HG03521 (cell line): ENCODE measurements at regions not wholly inside any gene's neighbourhood (a gene's known extent, or its start where the extent isn't known, plus 50 kb on each side); places are given as distances from the start of the nearest gene placed in this dataset.

Source experiments
- ATAC-seq: cut with Tn5 transposase; IDR thresholded peaks from one replicate; pipeline ENCODE4 v1.9.1; 2021; ENCODE audit warnings: mild to moderate bottlenecking, moderate library complexity; ENCODE audit not compliant: unreplicated experiment

DNA sequence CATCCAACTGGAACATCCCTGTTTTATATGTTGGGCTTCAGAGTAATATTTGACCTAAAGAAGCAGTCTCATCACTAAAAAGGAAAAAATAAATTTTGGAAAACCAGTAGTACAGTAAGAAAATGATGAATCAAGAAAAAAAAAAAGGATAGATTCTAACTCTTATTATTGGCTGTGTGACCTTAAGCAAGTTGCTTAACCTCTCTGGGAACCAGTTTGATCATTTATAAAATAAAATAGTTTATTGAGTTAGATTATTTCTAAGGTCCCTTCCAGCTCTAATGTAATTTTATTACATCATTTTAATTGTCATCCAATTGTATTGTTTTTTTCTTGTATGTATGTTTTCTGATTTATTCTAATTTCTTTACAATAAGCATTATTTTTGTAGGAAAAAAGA, 127.0 kb downstream of the PRELID2 start:
- ATAC-seq = no peak

DNA sequence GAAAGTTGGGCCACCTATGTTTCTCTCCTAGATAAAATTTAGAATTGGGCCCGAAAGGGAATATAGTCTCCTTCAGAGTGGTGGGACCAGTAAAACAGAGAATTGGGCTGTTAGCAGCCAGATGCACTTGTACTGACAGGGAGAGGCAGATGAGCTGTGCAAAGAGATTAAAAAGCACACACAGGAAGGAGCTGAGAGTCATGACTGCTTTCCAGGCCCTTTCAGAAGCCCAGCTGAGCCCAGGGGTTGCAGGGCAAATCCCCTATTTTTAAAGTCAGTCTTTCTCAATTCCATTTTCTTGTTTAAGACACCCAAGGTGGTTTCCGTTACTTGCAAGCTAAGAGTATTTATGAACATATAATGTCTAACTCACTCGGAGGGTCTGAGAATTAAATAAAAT, 130.4 kb downstream of the PRELID2 start:
- no peak for ATAC-seq

DNA sequence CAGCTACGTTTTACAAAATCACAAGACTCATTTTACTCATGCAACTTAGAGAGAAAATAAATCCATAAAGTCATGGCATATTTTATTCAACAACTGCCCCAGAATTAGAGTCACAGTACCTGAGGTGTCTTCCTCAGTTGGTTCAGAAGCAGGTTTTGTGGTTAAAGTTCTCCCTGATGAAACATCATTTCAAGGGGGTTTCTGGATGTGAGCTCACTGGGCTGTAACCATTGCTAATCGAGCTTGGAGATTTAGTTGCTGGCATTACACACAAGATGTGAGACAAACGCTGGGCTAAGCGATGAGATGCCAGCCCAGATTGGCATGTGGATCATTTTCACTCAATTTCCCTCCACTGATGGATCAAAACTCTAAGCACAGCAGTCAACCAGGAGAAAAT, 131.3 kb downstream of the PRELID2 start:
- ATAC-seq = no peak

DNA sequence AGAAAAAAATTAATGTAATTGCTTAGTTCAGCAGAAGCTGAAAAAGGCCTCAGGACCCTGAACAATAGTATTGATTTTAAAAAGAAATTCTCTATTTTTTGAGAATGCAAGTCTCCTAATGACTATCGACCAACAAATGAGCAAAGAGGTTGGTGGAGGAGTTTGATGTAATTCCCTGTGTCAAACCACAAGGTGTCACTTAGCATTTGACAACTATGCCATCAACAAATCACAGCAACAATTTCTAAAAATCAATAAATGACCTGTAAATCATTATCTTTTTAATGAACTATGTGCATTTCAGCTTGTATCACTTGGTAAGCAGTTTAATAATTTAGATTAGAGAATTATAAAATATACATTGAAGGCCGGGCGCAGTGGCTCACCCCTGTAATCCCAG, 133.7 kb downstream of the PRELID2 start:
- ATAC-seq = no peak

DNA sequence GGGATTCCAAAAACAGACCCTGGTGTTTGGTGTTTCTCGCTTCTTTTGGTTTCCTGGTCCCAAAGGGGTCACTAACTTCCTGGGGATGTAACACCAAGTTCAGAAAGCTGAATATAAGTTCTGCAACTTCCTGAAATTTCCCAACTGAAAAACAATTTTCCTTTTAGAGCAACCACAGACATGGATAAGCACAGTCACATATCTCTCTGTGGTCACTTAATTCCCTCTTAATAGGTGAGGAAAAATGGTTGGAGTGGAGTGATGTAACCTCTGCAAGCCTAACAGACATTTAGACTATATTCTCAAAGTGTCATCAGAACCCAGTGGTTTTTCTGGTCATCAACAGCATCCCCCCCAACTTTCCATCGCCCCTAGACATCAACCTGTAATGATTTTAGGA, 135.3 kb downstream of the PRELID2 start:
- no peak for ATAC-seq

DNA sequence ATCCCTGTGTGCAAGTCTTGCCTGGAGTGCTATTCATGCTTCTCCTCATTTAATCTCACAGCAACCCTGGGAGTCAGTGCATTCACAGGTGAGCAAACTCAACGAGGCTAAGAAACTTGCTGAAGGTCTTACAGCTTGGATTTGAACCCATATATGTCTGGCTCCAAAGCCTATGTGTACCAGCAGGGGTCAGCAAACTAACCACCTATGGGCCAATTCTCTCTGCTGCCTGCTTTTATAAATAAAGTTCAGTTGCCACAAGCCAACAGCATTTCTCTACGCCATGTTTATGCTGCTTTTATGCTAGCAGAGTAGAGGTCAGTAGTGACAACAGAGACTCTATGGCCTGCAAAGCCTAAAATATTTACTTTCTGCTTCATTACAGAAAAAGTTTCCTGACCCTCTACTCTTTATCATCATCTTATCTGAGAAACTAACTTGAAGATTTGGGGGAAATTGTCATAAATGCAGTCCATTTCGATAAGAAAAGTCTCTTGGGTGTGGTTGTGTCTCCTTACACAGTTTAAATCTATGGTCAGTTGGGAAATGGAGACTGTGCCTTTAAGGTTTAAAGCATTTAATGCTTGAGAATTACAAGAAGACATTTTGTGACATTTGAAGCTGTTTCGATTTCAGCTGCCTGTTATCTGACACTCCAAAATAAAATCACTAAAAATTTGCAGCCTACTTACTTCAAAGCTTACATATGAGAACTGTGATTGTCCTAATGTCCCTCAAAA, 137.7 kb downstream of the PRELID2 start:
- peak; percentile 82 for ATAC-seq

DNA sequence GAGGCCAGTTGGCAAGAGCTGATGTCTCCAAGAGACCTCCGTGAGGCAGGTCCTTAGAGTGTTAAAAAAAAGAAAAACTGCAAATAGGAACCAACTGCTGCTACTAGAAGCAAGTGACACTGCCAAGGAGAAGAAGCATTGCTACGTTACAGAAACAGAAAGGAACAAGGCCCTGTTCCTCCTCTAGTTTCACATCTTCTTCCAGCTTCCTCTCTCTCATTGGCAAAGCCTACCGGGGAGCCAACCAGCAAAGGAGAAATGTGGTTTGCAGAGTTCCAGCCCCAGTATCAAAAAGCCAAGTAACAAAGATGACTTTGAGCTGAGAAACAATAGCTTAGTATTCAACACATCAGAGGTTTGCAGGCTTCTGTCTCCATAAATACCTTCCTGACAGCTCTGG, 145.9 kb downstream of the PRELID2 start:
- ATAC-seq = peak; percentile 54

DNA sequence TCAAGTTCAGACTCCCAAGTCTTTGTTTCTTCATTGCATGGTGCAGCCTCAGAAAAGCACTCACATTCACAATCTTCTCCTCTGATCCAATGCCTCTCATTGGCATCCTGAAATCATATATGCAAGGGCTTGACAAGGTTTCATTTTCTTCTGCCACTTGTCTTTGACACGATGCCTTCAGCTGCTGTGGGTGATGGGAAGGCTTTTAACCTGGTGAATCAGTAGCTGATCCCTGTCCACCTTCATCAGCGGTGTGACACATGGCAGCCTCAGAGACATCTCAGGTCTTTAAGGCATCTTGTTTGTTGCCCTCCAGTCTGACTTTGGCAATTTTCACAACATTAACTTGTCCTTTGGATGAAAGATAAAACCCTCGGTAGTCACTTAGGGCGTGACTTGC, 147.2 kb downstream of the PRELID2 start:
- ATAC-seq = no peak

DNA sequence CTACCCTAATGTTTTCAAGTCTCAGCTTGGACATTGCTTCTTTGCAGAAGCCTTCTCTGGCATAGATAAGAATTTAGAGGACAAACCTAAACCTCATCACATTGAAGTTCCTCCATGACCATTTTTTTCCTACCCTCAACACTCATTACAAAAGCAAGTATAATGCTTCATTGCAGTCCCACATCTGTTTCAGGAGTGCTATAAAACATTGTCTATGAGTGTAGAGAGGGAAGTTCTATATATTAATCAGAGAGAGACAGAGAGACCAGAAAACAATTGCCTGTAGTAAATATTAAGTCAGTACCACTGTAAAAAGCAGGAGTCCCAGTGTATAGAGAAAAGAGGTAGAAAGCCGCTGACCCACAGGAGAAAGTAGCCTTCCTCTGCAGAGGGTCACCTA, 149.7 kb downstream of the PRELID2 start:
- no peak for ATAC-seq

DNA sequence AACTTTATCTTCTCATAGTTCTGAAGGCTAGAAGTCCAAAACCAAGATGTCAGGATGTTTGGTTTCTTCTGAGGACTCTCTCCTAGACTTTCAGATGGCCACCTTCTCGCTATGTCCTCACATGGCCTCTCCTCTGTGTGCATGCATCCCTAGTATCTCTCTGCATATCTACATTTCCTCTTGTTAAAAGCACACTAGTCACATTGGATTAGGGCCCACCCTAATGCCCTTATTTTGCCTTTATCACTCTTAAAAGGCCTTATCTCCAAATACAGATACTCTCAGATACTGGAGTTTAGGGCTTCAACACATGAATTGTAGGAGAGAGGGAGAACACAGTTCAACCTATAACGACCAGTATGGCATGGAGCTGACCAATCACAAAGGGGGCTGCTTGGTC, 151.7 kb downstream of the PRELID2 start:
- ATAC-seq = no peak

DNA sequence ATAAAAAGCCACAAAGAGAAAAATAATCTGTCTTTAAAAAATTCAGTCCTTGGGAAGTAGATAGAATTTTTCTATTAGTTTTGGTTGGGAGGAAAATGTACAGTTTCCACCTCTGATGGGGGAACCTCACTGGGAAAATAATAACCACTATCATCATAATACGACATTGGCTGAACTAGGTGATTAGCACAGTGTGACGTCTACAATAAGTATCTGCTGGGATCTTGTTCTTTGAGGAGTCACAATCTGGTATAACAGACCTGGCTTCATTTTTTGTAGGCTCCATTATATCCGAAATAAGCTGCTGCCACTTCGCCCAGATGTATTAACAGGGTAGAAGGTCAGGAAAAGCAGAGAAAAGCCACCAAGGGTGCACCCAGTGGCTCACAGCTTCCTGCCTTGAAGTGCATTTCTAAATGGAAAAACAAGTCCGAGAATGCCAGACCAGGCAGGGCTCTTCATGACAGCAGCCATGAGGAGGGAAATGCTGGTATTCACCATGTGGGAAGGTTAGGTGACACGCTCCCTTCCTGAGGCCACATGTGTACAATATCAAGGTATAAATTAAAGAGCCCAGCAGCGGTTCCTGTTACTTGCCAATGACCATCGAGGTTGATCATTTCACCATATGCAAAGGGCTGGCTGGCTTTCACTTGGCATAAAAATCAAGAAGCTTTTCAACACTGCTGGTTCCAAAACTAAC, 152.8 kb downstream of the PRELID2 start:
- no peak for ATAC-seq

DNA sequence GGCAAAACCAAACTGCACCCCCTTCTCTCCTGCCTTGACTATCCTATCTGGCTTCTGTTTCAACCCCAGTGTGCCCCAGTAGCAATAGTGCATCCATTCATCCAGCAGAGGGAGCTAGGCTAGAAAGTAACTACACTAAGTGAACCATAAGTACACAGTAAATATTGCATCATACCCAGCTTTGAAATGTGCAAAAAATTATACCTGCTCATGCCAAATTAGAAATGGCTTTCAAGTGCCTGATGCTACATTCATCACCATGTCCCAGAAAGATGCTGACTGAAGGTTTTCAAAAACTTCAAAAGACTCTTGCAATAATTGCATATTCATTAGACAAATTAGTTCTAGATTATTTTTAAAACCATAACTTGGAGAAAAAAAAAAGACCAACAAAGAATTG, 153.5 kb downstream of the PRELID2 start:
- ATAC-seq = peak; percentile 96

DNA sequence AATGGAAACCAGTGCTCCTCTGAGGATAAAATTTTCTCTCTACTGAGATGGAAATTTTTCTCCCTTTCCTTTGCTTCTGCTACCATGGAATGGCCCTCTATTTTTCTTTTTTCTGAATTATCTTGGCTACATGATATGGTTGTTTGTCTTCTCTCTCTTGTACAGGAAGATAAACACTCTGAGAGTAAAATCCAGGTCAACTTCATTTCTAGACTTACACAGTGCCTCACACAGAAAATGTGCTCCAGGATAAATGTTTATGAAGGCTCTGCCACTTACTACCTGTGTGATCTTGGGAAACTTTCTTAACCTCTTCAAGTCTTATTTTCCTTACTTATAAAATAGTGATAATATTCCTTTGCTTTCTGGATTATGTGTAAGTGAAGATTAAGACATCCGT, 153.9 kb downstream of the PRELID2 start:
- ATAC-seq = no peak

DNA sequence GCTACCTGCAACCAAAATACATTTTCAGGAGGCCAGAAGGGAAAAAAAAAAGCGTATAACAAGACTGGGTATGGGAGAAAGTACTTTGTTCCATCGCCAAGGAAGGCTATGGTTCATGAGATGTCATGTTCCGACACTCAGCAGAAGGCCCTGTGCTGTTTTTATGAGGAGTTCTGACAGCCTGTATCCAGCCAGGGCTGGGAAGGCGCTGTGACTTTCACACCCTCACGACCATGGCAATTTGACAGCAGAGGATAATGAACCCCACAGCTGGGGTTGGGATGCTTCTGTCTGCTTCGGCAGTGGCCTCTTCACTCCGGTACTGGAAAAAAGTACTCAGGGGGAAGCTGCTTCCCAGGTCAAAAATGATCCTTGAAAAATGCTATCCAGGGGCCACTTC, 154.4 kb downstream of the PRELID2 start:
- ATAC-seq = no peak

DNA sequence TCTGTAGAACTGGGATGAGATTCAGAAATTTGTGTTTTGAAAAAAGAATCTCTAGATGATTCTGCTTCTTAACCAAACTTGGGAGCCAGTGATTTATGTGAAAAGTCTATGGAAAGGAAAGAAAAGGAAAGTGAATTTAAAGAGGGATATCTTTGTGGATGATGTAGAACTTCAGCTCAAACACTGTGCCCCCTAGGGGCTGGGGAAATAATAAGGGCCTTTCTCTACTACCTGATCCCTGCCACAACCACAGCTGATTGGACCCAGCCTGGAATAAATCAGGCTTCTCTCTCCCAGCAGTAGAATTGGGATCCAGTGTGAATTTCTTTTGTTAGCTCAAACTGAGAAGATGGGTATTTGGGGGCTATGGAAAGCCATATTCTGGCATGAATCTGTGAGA, 155.0 kb downstream of the PRELID2 start:
- no peak for ATAC-seq

DNA sequence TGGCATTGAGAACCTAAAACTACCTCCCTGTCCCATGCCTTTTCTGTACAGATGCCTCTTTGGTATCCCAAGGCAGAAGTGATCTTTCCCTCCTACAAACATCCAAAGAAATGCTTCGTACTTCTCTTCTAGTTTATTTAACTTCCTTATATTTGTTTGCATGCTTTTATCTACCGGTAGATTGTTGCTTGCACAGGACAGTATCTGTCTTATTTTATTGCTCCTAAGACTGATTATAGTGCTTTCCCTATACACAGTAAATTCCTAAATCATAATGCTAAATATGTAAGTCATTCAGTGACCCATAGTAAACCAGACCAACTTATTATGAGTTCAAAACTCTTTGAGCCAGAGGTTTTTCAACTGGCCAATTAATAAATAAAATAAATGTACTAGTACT, 156.9 kb downstream of the PRELID2 start:
- ATAC-seq = no peak

DNA sequence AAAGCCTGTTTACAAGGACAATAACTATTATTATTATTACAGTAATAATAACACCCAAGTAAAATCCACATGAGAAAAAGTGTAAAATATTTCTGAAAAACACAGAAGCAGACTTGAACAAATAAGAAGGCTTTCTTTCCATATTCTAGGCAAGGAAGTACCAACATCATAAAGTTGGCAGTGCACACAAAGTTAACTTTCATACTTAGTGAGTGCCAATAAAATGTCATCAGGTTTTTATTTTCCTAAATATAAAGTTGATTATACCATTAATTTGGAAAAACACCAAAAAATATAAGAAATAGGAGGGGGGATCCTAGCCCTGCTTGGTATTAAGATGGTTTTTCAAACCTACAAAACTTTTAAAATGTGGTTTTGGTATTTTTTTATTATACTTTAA, 161.4 kb downstream of the PRELID2 start:
- no peak for ATAC-seq

DNA sequence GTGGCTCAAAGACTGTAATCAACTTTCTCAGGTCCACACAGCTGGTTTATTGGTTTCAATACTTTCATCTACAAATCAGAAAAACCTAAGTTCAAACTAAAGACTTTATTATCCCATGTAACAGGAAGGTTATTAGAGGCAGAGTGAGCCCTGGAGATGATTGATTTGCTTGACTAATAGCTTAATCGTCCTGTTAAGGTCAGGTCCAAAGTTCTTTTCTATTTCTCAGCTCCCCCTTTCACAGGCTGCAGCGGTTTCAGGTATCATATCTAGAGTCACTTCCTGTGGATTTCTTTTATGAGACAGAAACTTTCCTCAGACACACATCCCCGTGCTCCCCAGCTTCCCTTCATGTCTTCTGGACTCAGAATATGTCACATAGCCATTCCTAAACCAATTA, 166.4 kb downstream of the PRELID2 start:
- no peak for ATAC-seq

DNA sequence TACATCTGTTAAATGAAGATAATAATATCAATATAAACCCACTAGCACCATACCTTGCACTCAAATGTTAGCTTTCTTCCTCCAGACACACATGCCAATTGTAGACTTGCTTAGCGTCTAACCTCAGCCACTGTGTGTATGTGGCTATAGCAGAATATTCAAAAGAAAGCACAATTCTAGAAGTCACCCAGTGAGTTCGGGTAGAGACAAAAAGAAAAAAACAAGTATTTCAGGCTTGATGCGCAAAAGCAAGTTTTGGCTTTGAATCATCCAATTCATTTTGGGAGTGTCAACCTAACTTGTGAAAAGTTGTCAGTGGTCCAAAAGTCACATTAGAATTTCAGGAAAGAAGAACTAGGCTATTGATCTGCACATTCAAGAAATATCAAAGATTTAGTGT, 167.4 kb downstream of the PRELID2 start:
- no peak for ATAC-seq

DNA sequence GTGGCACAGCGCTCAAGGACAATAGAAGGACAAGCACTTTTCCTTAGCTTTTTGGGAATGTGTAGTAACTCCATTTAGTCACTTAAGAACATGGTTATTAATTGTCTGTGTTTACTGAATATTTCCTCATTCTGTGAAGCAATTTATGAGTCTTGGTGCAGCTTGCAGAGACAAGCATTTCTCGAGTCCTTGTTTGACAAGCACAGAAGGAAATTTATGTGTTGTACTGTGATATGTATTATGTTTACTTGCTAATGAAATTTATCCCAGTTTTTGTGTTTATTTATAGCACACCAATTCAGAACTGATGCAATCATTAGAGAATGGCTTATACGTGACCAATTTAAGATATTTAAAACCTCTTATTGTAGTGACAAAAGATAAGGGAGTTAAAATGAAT, 168.6 kb downstream of the PRELID2 start:
- ATAC-seq = no peak

DNA sequence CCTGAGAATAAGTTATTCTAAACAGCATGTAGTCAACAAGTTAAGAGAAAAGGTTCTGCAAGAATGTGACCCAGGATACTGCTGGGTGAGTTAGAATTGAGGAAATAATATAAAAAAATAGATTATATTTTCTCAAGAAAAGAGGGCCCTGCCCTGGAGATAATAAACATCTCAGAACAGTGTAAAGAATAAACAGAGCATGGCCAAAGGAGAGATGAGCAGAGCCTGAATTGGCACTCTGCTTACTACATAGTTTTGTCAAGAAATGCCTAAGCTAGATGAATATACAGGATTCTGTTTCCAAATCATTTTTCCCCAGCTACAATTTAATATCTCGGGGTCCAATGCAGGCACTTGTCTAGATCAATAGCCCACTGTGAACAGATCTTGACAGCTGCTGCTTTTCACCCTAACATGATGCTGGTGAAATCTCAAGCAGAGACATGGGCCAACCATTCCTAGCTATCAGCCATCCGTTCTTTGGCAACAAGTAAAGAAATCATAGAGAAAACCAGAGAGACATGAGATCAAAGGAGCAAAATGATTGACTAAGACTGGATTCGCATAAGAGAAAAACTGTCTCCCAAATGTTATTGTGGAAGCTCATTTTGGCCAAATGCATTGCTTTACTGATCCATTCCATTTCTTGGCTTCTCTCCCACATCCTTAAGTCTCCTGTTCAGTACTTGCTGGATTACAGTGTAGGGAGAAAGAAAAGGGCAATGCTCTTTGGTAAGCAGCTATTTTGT, 173.2 kb downstream of the PRELID2 start:
- ATAC-seq = no peak
